ENCODE measurements at regions not wholly inside any gene's neighbourhood (a gene's known extent, or its start where the extent isn't known, plus 50 kb on each side); places are given as distances from the start of the nearest gene placed in this dataset.

GRCh38 chr14:45362505-45362904 is 109.5 kb upstream of the MIS18BP1 start:
- Histone ChIP-seq H3K4me1 (ENCODE audit: insufficient read depth) (no peaks in the 10 kb centered on the region), H3K79me2 (no peaks in the 10 kb centered on the region), H3K27ac (no peak overlapping the region), H3K4me2 (no peak overlapping the region), H2AFZ (no peak overlapping the region), H4K20me1 (ENCODE audit: insufficient read depth, poor library complexity, severe bottlenecking) (no peaks in the 10 kb centered on the region), H3K36me3 (replicated peaks; ENCODE audit: insufficient read depth, low read depth) (no peaks in the 10 kb centered on the region), H3K9me3 (ENCODE audit: low read depth) (no peaks in the 10 kb centered on the region), H3K9me2 (replicated peaks; ENCODE audit: insufficient read depth) (no peaks in the 10 kb centered on the region), H3K27me3 (no peaks in the 10 kb centered on the region), H3K4me3 (no peak overlapping the region)
- no peak for DNase-seq (ENCODE audit: low spot score)
- WGBS (ENCODE audit: low lambda C conversion rate, missing lambda C conversion rate): 80% methylated on average over 1 of the region's 1 CpG
- no peak for TF ChIP-seq EZH2 (IDR thresholded peaks at IDR 0.05; ENCODE audit: borderline replicate concordance)
- TF ChIP-seq CTCF (IDR thresholded peaks at IDR 0.05; ENCODE audit: poor library complexity): no peak
- TF ChIP-seq EZH2phosphoT487 (IDR thresholded peaks at IDR 0.05; ENCODE audit: low read depth, severe bottlenecking, unreplicated experiment): no peak

- no peaks in the 10 kb centered on the region for H4K20me1 ChIP-seq (ENCODE audit: insufficient read depth, poor library complexity, severe bottlenecking)
- H3K36me3 ChIP-seq (replicated peaks; ENCODE audit: insufficient read depth, low read depth): no peaks in the 10 kb centered on the region
- TF ChIP-seq EZH2phosphoT487 (IDR thresholded peaks at IDR 0.05; ENCODE audit: low read depth, severe bottlenecking, unreplicated experiment) (no peak), CTCF (IDR thresholded peaks at IDR 0.05; ENCODE audit: poor library complexity) (no peak), EZH2 (IDR thresholded peaks at IDR 0.05; ENCODE audit: borderline replicate concordance) (no peak)
- H3K27ac ChIP-seq: no peak overlapping the region
- H3K9me2 ChIP-seq (replicated peaks; ENCODE audit: insufficient read depth): no peaks in the 10 kb centered on the region
- H3K79me2 ChIP-seq: no peaks in the 10 kb centered on the region
- H3K4me2 ChIP-seq: no peak overlapping the region
- no peak for DNase-seq (ENCODE audit: low spot score)
- H3K4me1 ChIP-seq (ENCODE audit: insufficient read depth): no peaks in the 10 kb centered on the region
- H2AFZ ChIP-seq: no peak overlapping the region
- no peaks in the 10 kb centered on the region for H3K9me3 ChIP-seq (ENCODE audit: low read depth)
- WGBS (ENCODE audit: low lambda C conversion rate, missing lambda C conversion rate): 90% methylated on average over 2 of the region's 2 CpGs
- no peaks in the 10 kb centered on the region for H3K27me3 ChIP-seq
- no peak overlapping the region for H3K4me3 ChIP-seq
Observed at GRCh38 chr14:45361727-45362126, 108.7 kb upstream of the MIS18BP1 start.

GRCh38 chr14:45359746-45360145 is 106.7 kb upstream of the MIS18BP1 start:
- H3K9me3 ChIP-seq (ENCODE audit: low read depth): no peaks in the 10 kb centered on the region
- H3K27ac ChIP-seq: no peak overlapping the region

More at GRCh38 chr14:45359746-45360145, 106.7 kb upstream of the MIS18BP1 start:
- H3K4me2 ChIP-seq: no peak overlapping the region
- no peaks in the 10 kb centered on the region for H3K27me3 ChIP-seq
- H3K4me3 ChIP-seq: no peak overlapping the region
- H3K79me2 ChIP-seq: no peaks in the 10 kb centered on the region
- H3K9me2 ChIP-seq (replicated peaks; ENCODE audit: insufficient read depth): no peaks in the 10 kb centered on the region
- H2AFZ ChIP-seq: no peak overlapping the region
- TF ChIP-seq EZH2phosphoT487 (IDR thresholded peaks at IDR 0.05; ENCODE audit: low read depth, severe bottlenecking, unreplicated experiment): no peak
- no peak for TF ChIP-seq CTCF (IDR thresholded peaks at IDR 0.05; ENCODE audit: poor library complexity)
- TF ChIP-seq EZH2 (IDR thresholded peaks at IDR 0.05; ENCODE audit: borderline replicate concordance): no peak
- no peaks in the 10 kb centered on the region for H3K36me3 ChIP-seq (replicated peaks; ENCODE audit: insufficient read depth, low read depth)
- no peaks in the 10 kb centered on the region for H4K20me1 ChIP-seq (ENCODE audit: insufficient read depth, poor library complexity, severe bottlenecking)
- no peak for DNase-seq (ENCODE audit: low spot score)
- no peaks in the 10 kb centered on the region for H3K4me1 ChIP-seq (ENCODE audit: insufficient read depth)
- WGBS (ENCODE audit: low lambda C conversion rate, missing lambda C conversion rate): 93% methylated on average over 3 of the region's 3 CpGs
